Esophagus muscularis mucosa (tissue), 3 donors: ENCODE measurements at regions not wholly inside any gene's neighbourhood (a gene's known extent, or its start where the extent isn't known, plus 50 kb on each side); places are given as distances from the start of the nearest gene placed in this dataset.

Source experiments
- POLR2A ChIP-seq: fragments of 450-650 bp; IDR thresholded peaks from one replicate; pipeline ENCODE4 v1.6.1; 2017; ENCODE audit warnings: antibody characterized with exemption, moderate library complexity, mild to moderate bottlenecking, low read depth
- TF ChIP-seq, protein P1 (sequence below), 3 experiments: fragments of 200-600 bp in 2 of 3; fragments of 450-650 bp in 1 of 3; sonication (generic) in 2 of 3; IDR thresholded peaks; one replicate each; pipeline ENCODE4 v1.5.1; 2017 to 2019; ENCODE audit warnings: antibody characterized with exemption in 3 of 3, mild to moderate bottlenecking in 2 of 3, moderate library complexity in 1 of 3

DNA sequence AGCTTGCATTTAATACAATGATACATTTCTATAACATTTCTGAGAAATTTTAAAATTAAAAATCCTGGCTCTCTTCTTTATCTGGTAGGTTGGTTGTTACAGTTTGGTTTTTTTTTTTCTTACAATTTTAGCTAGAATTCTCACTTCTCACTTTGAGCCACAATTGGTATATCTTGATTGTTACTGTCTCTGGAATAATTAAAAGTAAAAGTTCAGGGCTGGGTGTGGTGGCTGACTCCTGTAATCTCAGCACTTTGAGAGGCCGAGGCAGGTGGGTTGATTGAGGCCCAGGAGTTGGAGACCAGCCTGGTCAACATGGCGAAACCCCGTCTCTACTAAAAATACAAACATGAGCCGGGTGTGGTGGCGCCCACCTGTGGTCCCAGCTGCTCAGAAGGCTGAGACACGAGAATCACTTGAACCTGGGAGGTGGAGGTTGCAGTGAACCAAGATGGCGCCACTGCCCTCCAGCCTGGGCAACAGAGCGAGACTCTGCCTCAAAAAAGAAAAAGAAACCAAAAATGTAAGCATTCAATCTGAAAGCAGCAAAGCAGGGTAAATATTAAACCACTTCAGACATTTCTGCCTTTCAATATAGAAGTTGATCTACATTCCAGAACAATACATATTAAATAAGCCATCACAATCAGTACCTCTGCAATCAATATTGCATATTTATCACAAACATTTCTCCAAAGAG, 88.6 kb upstream of the PFKP start:
- TF ChIP-seq, protein P1, sequence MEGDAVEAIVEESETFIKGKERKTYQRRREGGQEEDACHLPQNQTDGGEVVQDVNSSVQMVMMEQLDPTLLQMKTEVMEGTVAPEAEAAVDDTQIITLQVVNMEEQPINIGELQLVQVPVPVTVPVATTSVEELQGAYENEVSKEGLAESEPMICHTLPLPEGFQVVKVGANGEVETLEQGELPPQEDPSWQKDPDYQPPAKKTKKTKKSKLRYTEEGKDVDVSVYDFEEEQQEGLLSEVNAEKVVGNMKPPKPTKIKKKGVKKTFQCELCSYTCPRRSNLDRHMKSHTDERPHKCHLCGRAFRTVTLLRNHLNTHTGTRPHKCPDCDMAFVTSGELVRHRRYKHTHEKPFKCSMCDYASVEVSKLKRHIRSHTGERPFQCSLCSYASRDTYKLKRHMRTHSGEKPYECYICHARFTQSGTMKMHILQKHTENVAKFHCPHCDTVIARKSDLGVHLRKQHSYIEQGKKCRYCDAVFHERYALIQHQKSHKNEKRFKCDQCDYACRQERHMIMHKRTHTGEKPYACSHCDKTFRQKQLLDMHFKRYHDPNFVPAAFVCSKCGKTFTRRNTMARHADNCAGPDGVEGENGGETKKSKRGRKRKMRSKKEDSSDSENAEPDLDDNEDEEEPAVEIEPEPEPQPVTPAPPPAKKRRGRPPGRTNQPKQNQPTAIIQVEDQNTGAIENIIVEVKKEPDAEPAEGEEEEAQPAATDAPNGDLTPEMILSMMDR (IDR thresholded peaks at IDR 0.05): no peak
- TF ChIP-seq POLR2A: no peak
